IMR-90 (cell line): ENCODE measurements at regions not wholly inside any gene's neighbourhood (a gene's known extent, or its start where the extent isn't known, plus 50 kb on each side); places are given as distances from the start of the nearest gene placed in this dataset.

Experiments used
- ATAC-seq: fragments of 200-7000 bp; cut with Tn5 transposase; 2 replicates; pipeline ENCODE4 v1.9.1; 2020; ENCODE audit warnings: low read depth, mild to moderate bottlenecking, moderate library complexity
- BruUV-seq: library from RNA; stranded (reverse); fragments of 400-500 nt; replicated peaks from 2 replicates; lab custom pipeline; 2021; lab: Mats Ljungman, UMichigan
- CTCF ChIA-PET: fragments of 300-600 bp; formaldehyde crosslinking; extraction: SDS; loops from one replicate; lab custom pipeline; 2021; ENCODE audit warnings: antibody characterized with exemption; lab: Yijun Ruan, JAX
- POLR2A ChIA-PET: fragments of 300-600 bp; sonication (Branson Sonifier 250); formaldehyde crosslinking; loops from one replicate; lab custom pipeline; 2022; ENCODE audit warnings: antibody characterized with exemption; ENCODE audit not compliant: unreplicated experiment; lab: Charles Lee
- DNase-seq: peaks from one replicate; pipeline ENCODE4 v3.0.0; 2013
- H2AFZ ChIP-seq: replicated peaks from 2 replicates; pipeline ENCODE3; 2013; ENCODE audit warnings: low read length, mild to moderate bottlenecking; ENCODE audit not compliant: poor library complexity
- H2AK5ac ChIP-seq: 2 replicates; pipeline ENCODE4 v1.6.1; 2013; ENCODE audit warnings: low read depth, low read length, inconsistent platforms
- H2AK9ac ChIP-seq: replicated peaks from 2 replicates; pipeline ENCODE3; 2013; ENCODE audit warnings: mild to moderate bottlenecking, low read depth, low read length, moderate library complexity; ENCODE audit not compliant: poor library complexity
- H2BK120ac ChIP-seq: 2 replicates; pipeline ENCODE4 v1.6.1; 2013; ENCODE audit warnings: low read depth, low read length, inconsistent platforms
- H2BK15ac ChIP-seq: 3 replicates; pipeline ENCODE4 v1.6.1; 2013; ENCODE audit warnings: low read depth, low read length, inconsistent platforms
- H2BK20ac ChIP-seq: 2 replicates; pipeline ENCODE4 v1.6.1; 2013; ENCODE audit warnings: low read depth, mild to moderate bottlenecking, inconsistent platforms, low read length, moderate library complexity
- H2BK5ac ChIP-seq: 2 replicates; pipeline ENCODE4 v1.6.1; 2013; ENCODE audit warnings: mild to moderate bottlenecking, low read depth, low read length, inconsistent platforms; ENCODE audit not compliant: poor library complexity, severe bottlenecking
- H3K14ac ChIP-seq: replicated peaks from 2 replicates; pipeline ENCODE4 v1.6.1; 2013; ENCODE audit warnings: low read depth, low read length, inconsistent platforms
- H3K18ac ChIP-seq: 2 replicates; pipeline ENCODE4 v1.6.1; 2013; ENCODE audit warnings: low read depth, low read length, control low read depth
- H3K23ac ChIP-seq: 2 replicates; pipeline ENCODE4 v1.6.1; 2013; ENCODE audit warnings: low read depth, low read length, inconsistent platforms
- H3K27ac ChIP-seq: 2 replicates; pipeline ENCODE4 v1.5.1; 2013; ENCODE audit warnings: mild to moderate bottlenecking, control low read depth, low read length; ENCODE audit not compliant: insufficient read depth
- H3K27me3 ChIP-seq: 2 replicates; pipeline ENCODE4 v1.6.1; 2013; ENCODE audit warnings: low read length; ENCODE audit not compliant: control insufficient read depth, insufficient read depth
- H3K36me3 ChIP-seq: 2 replicates; pipeline ENCODE4 v1.6.1; 2013; ENCODE audit warnings: low read length, mixed read lengths; ENCODE audit not compliant: control insufficient read depth, insufficient read depth
- H3K4ac ChIP-seq: 2 replicates; pipeline ENCODE4 v1.6.1; 2013; ENCODE audit warnings: low read depth, low read length, inconsistent platforms
- H3K4me1 ChIP-seq: 2 replicates; pipeline ENCODE4 v1.6.1; 2013; ENCODE audit warnings: low read length, mixed read lengths; ENCODE audit not compliant: control insufficient read depth, insufficient read depth
- H3K4me2 ChIP-seq: 2 replicates; pipeline ENCODE4 v1.6.1; 2013; ENCODE audit warnings: low read depth, mild to moderate bottlenecking, control low read depth, low read length, moderate library complexity
- H3K4me3 ChIP-seq: 2 replicates; pipeline ENCODE4 v1.5.1; 2013; ENCODE audit warnings: low read depth, mild to moderate bottlenecking, control low read depth, low read length, moderate library complexity; ENCODE audit not compliant: insufficient read depth
- H3K56ac ChIP-seq: 2 replicates; pipeline ENCODE4 v1.6.1; 2013; ENCODE audit warnings: low read length, inconsistent platforms; ENCODE audit not compliant: insufficient read depth; ENCODE audit errors: extremely low read depth
- H3K79me1 ChIP-seq, 2 experiments: 2 replicates each; pipeline ENCODE4 v1.6.1; 2013; ENCODE audit warnings: low read length in 2 of 2, inconsistent platforms in 1 of 2, low read depth in 1 of 2
- H3K9ac ChIP-seq: 2 replicates; pipeline ENCODE4 v1.6.1; 2013; ENCODE audit warnings: low read depth, low read length, control low read depth
- H3K9me1 ChIP-seq: 2 replicates; pipeline ENCODE4 v1.6.1; 2013; ENCODE audit warnings: low read length, inconsistent platforms; ENCODE audit not compliant: insufficient read depth
- H3K9me3 ChIP-seq: 2 replicates; pipeline ENCODE4 v1.6.1; 2013; ENCODE audit warnings: low read length; ENCODE audit not compliant: control insufficient read depth, insufficient read depth
- H4K20me1 ChIP-seq: 2 replicates; pipeline ENCODE4 v1.6.1; 2013; ENCODE audit warnings: low read length, inconsistent platforms; ENCODE audit not compliant: insufficient read depth
- H4K5ac ChIP-seq: 2 replicates; pipeline ENCODE4 v1.6.1; 2013; ENCODE audit warnings: mild to moderate bottlenecking, low read depth, low read length, control low read depth
- H4K8ac ChIP-seq, 2 experiments: 2 replicates each; pipeline ENCODE4 v1.6.1; 2013; ENCODE audit warnings: low read depth in 2 of 2, low read length in 2 of 2, control low read depth in 1 of 2, inconsistent platforms in 1 of 2
- H4K91ac ChIP-seq: 2 replicates; pipeline ENCODE4 v1.6.1; 2013; ENCODE audit warnings: low read depth, low read length, inconsistent platforms; ENCODE audit not compliant: insufficient read depth
- CEBPB ChIP-seq: IDR thresholded peaks from 2 replicates; pipeline ENCODE4 v1.6.1; 2012; ENCODE audit warnings: low read depth, low read length, improper control_type of control experiment
- NFE2L2 ChIP-seq: fragments of 150-350 bp; IDR thresholded peaks from 2 replicates; pipeline ENCODE4 v1.6.1; 2016; ENCODE audit warnings: low read depth, mild to moderate bottlenecking, low read length
- RAD21 ChIP-seq: IDR thresholded peaks from 2 replicates; pipeline ENCODE4 v1.6.1; 2012; ENCODE audit warnings: low read length, improper control_type of control experiment
- WGBS, 2 experiments: methylation state at CpG; one replicate each; pipeline versions ENCODE4 v1.1.5 to v1.1.7; 2013; ENCODE audit warnings: missing lambda C conversion rate in 2 of 2; ENCODE audit not compliant: insufficient read length in 1 of 2; ENCODE audit errors: extremely low coverage in 2 of 2; 5-methylcytosine and 5-hydroxymethylcytosine counted together
- dilution Hi-C: fragments of 300-500 bp; cut with HindIII; formaldehyde crosslinking; loops from one replicate; pipeline ENCODE4 v1.14.3; 2018; ENCODE audit warnings: low sequenced_read_pairs; ENCODE audit not compliant: unreplicated experiment
- in situ Hi-C: fragments of 300-500 bp; cut with MboI; formaldehyde crosslinking; loops from 3 replicates; pipeline ENCODE4 v1.14.3; 2019; ENCODE audit warnings: low sequenced_read_pairs, inconsistent platforms, mixed read lengths
- intact Hi-C: fragments of 100-400 bp; cut with micrococcal nuclease; formaldehyde crosslinking; loops from 2 replicates; pipeline ENCODE4 v1.10.0; 2022

- BruUV-seq, result no TSS peak
- H3K27ac ChIP-seq, result no peak overlapping the region
- no peak for ATAC-seq
These were observed 735.2 kb downstream of the LIG4 start for GRCh38 chr13:107480130-107480529.

More at GRCh38 chr13:107480130-107480529, 735.2 kb downstream of the LIG4 start:
- H3K9me3 ChIP-seq, result no peaks in the 10 kb centered on the region
- H3K4me3 ChIP-seq, result no peak overlapping the region
- no peak overlapping the region for H2AK9ac ChIP-seq
- H4K5ac ChIP-seq, result no peak overlapping the region
- H3K79me1 ChIP-seq, result peaks cover 18 to 20% of the 10 kb centered on the region in 2 experiments
- H3K4me2 ChIP-seq, result no peak overlapping the region
- no peak overlapping the region for H4K8ac ChIP-seq
- no peak overlapping the region for H2BK15ac ChIP-seq
- no peak overlapping the region for H4K91ac ChIP-seq
- H4K20me1 ChIP-seq, result peaks cover 2% of the 10 kb centered on the region; the same call in 1 of the 2 replicates
- no peaks in the 10 kb centered on the region for H3K36me3 ChIP-seq
- H2BK120ac ChIP-seq, result no peak overlapping the region
- H2BK20ac ChIP-seq, result no peak overlapping the region
- no peak overlapping the region for H2AK5ac ChIP-seq
- H2BK5ac ChIP-seq, result no peak overlapping the region
- dilution Hi-C loops (no loop called here), in situ Hi-C loops (no loop called here), intact Hi-C loops (no loop called here)
- no peak overlapping the region for H3K9ac ChIP-seq
- H3K4me1 ChIP-seq, result peaks cover 6% of the 10 kb centered on the region; the same call in 1 of the 2 replicates
- no peak overlapping the region for H3K4ac ChIP-seq
- no peak for TF ChIP-seq NFE2L2
- TF ChIP-seq RAD21, result no peak
- TF ChIP-seq CEBPB, result peak; percentile 48
- POLR2A ChIA-PET, result no interaction called here
- no peak overlapping the region for H3K56ac ChIP-seq
- no peaks in the 10 kb centered on the region for H3K27me3 ChIP-seq
- no peak overlapping the region for H2AFZ ChIP-seq
- no peaks in the 10 kb centered on the region for H3K9me1 ChIP-seq
- no peak overlapping the region for H3K18ac ChIP-seq
- CTCF ChIA-PET, result interaction anchor here (0.6 kb wide), 2 partner anchors 21 to 122 kb away, joined by 3 read pairs; no protein-coding TSS in a partner anchor
- no peak overlapping the region for H3K23ac ChIP-seq
- H3K14ac ChIP-seq, result no peak overlapping the region
- peak; percentile 56 for DNase-seq
- WGBS, 2 experiments, result no CpG with 5 or more reads among the region's 1 CpG
